Caco-2 (cell line): ENCODE measurements at regions not wholly inside any gene's neighbourhood (a gene's known extent, or its start where the extent isn't known, plus 50 kb on each side); places are given as distances from the start of the nearest gene placed in this dataset.

Experiments used
- BruUV-seq: library from RNA; stranded (reverse); fragments of 400-500 nt; replicated peaks from 2 replicates; lab custom pipeline; 2021; lab: Mats Ljungman, UMichigan
- CTCF ChIA-PET: fragments of 300-600 bp; sonication (Branson Sonifier 250); formaldehyde crosslinking; loops from one replicate; lab custom pipeline; 2022; ENCODE audit warnings: antibody characterized with exemption; lab: Charles Lee
- POLR2A ChIA-PET: fragments of 300-600 bp; sonication (Branson Sonifier 250); formaldehyde crosslinking; loops from one replicate; lab custom pipeline; 2022; ENCODE audit warnings: antibody characterized with exemption; lab: Charles Lee
- DNase-seq, 2 experiments: peaks; one replicate each; pipeline versions ENCODE4 v3.0.0 to v3.0.0-alpha.2; 2020 to 2022
- H3K27me3 ChIP-seq: replicated peaks from 2 replicates; pipeline ENCODE4 v1.6.0; 2011; ENCODE audit warnings: low read length; ENCODE audit not compliant: control insufficient read depth, insufficient read depth
- H3K36me3 ChIP-seq: 2 replicates; pipeline ENCODE4 v1.5.1; 2011; ENCODE audit warnings: low read length; ENCODE audit not compliant: control insufficient read depth, insufficient read depth
- H3K4me1 ChIP-seq: fragments of 250-450 bp; sonication (Bioruptor Pico); 2 replicates; pipeline ENCODE4 v1.5.1; 2020; ENCODE audit warnings: mild to moderate bottlenecking
- H3K4me3 ChIP-seq: 2 replicates; pipeline ENCODE4 v1.5.1; 2011; ENCODE audit warnings: low read depth, mild to moderate bottlenecking, control low read depth, low read length
- H3K9me3 ChIP-seq: fragments of 250-450 bp; sonication (Bioruptor Pico); 2 replicates; pipeline ENCODE4 v1.5.1; 2020; ENCODE audit warnings: mild to moderate bottlenecking, moderate library complexity
- H3K27ac Mint-ChIP-seq: one replicate; pipeline ENCODE4 v1.8.0; 2022; ENCODE audit warnings: mixed read lengths; ENCODE audit not compliant: unreplicated experiment
- H3K27me3 Mint-ChIP-seq: one replicate; pipeline ENCODE4 v1.8.0; 2022; ENCODE audit warnings: mixed read lengths; ENCODE audit not compliant: insufficient read depth, unreplicated experiment
- H3K36me3 Mint-ChIP-seq: one replicate; pipeline ENCODE4 v1.8.0; 2022; ENCODE audit warnings: mild to moderate bottlenecking, mixed read lengths; ENCODE audit not compliant: insufficient read depth, unreplicated experiment
- H3K4me1 Mint-ChIP-seq: one replicate; pipeline ENCODE4 v1.8.0; 2022; ENCODE audit warnings: low read depth, mixed read lengths; ENCODE audit not compliant: unreplicated experiment
- H3K4me3 Mint-ChIP-seq: one replicate; pipeline ENCODE4 v1.8.0; 2022; ENCODE audit warnings: mild to moderate bottlenecking, moderate library complexity, mixed read lengths; ENCODE audit not compliant: unreplicated experiment
- H3K9me3 Mint-ChIP-seq: one replicate; pipeline ENCODE4 v1.8.0; 2022; ENCODE audit warnings: mixed read lengths; ENCODE audit not compliant: unreplicated experiment
- CTCF ChIP-seq, 2 experiments: fragments of 200-600 bp in 1 of 2; IDR thresholded peaks; 1 replicate in 1 of 2; 2 replicates in 1 of 2; pipeline versions ENCODE4 v1.5.1 to v1.8.0; 2011 to 2022; ENCODE audit warnings: antibody characterized with exemption in 1 of 2, control low read depth in 1 of 2, inconsistent platforms in 1 of 2, low read depth in 1 of 2, low read length in 1 of 2, mild to moderate bottlenecking in 1 of 2, moderate library complexity in 1 of 2; ENCODE audit not compliant: insufficient read depth in 1 of 2, severe bottlenecking in 1 of 2, unreplicated experiment in 1 of 2
- intact Hi-C: fragments of 100-400 bp; cut with micrococcal nuclease; formaldehyde crosslinking; loops from one replicate; pipeline ENCODE4 v1.10.0; 2022; ENCODE audit not compliant: unreplicated experiment

GRCh38 chr6:54681987-54682386 is 164.6 kb upstream of the FAM83B start:
- Histone ChIP-seq H3K4me1 (no peaks in the 10 kb centered on the region), H3K27me3 (no peaks in the 10 kb centered on the region), H3K9me3 (no peaks in the 10 kb centered on the region), H3K4me3 (no peak overlapping the region), H3K36me3 (no peaks in the 10 kb centered on the region)
- BruUV-seq: no TSS peak
- ChIA-PET CTCF (no interaction called here), POLR2A (no interaction called here)
- no peak for TF ChIP-seq CTCF (IDR thresholded peaks at IDR 0.05; ENCODE audit: insufficient read depth in 1 of 2, low read depth in 1 of 2, low read length in 1 of 2, severe bottlenecking in 1 of 2, unreplicated experiment in 1 of 2)
- H3K4me1 Mint-ChIP-seq: no peaks in the 10 kb centered on the region
- intact Hi-C loops: no loop called here
- no peak for DNase-seq
- no peaks in the 10 kb centered on the region for H3K9me3 Mint-ChIP-seq
- no peaks in the 10 kb centered on the region for H3K27me3 Mint-ChIP-seq
- H3K27ac Mint-ChIP-seq: no peak overlapping the region
- H3K36me3 Mint-ChIP-seq: no peaks in the 10 kb centered on the region
- no peak overlapping the region for H3K4me3 Mint-ChIP-seq

GRCh38 chr6:54689620-54690019 is 157.0 kb upstream of the FAM83B start:
- H3K27me3 Mint-ChIP-seq: no peaks in the 10 kb centered on the region
- intact Hi-C loops: no loop called here
- no peaks in the 10 kb centered on the region for H3K36me3 Mint-ChIP-seq
- no peaks in the 10 kb centered on the region for H3K4me1 Mint-ChIP-seq
- ChIA-PET POLR2A (no interaction called here), CTCF (no interaction called here)
- Histone ChIP-seq H3K27me3 (no peaks in the 10 kb centered on the region), H3K36me3 (no peaks in the 10 kb centered on the region), H3K9me3 (no peaks in the 10 kb centered on the region), H3K4me3 (no peak overlapping the region), H3K4me1 (no peaks in the 10 kb centered on the region)
- H3K27ac Mint-ChIP-seq: no peak overlapping the region
- no peak overlapping the region for H3K4me3 Mint-ChIP-seq
- H3K9me3 Mint-ChIP-seq: no peaks in the 10 kb centered on the region
- DNase-seq: no peak
- no TSS peak for BruUV-seq
- no peak for TF ChIP-seq CTCF (IDR thresholded peaks at IDR 0.05; ENCODE audit: insufficient read depth in 1 of 2, low read depth in 1 of 2, low read length in 1 of 2, severe bottlenecking in 1 of 2, unreplicated experiment in 1 of 2)

GRCh38 chr6:54690596-54690995 is 156.0 kb upstream of the FAM83B start:
- CTCF ChIA-PET: no interaction called here
- Histone ChIP-seq H3K4me1 (no peaks in the 10 kb centered on the region), H3K4me3 (no peak overlapping the region), H3K27me3 (no peaks in the 10 kb centered on the region), H3K9me3 (no peaks in the 10 kb centered on the region), H3K36me3 (no peaks in the 10 kb centered on the region)
- no TSS peak for BruUV-seq
- Mint-ChIP-seq H3K4me3 (no peak overlapping the region), H3K36me3 (no peaks in the 10 kb centered on the region), H3K27me3 (no peaks in the 10 kb centered on the region), H3K4me1 (no peaks in the 10 kb centered on the region), H3K27ac (no peak overlapping the region), H3K9me3 (no peaks in the 10 kb centered on the region)
- POLR2A ChIA-PET: no interaction called here
- intact Hi-C loops: no loop called here
- no peak for TF ChIP-seq CTCF (IDR thresholded peaks at IDR 0.05; ENCODE audit: insufficient read depth in 1 of 2, low read depth in 1 of 2, low read length in 1 of 2, severe bottlenecking in 1 of 2, unreplicated experiment in 1 of 2)
- no peak for DNase-seq
